ENCODE measurements at regions not wholly inside any gene's neighbourhood (a gene's known extent, or its start where the extent isn't known, plus 50 kb on each side); places are given as distances from the start of the nearest gene placed in this dataset.
"Not testable (repeated sequence)": the region's sequence is repeated elsewhere in the genome, so short reads cannot be mapped to it uniquely, and the experiment has no call there.

- WGBS (ENCODE audit: low lambda C conversion rate), result 0% methylated on average over 1 of the region's 1 CpG
- Histone ChIP-seq H3K9ac (ENCODE audit: insufficient read depth, low read depth, low read length) (no peak overlapping the region), H3K9me3 (ENCODE audit: low read length) (no peaks in the 10 kb centered on the region), H4K20me1 (ENCODE audit: insufficient read depth, low read length) (no peaks in the 10 kb centered on the region), H3K4me1 (ENCODE audit: insufficient read depth, low read length) (no peaks in the 10 kb centered on the region), H3K4me2 (ENCODE audit: low read depth, low read length) (no peak overlapping the region), H3K27ac (ENCODE audit: extremely low read length, insufficient read depth, low read length) (no peak overlapping the region), H2AFZ (ENCODE audit: low read length) (no peak overlapping the region), H3K36me3 (replicated peaks in 1 of 2; ENCODE audit: control insufficient read depth in 1 of 2, insufficient read depth in 2 of 2, low read length in 2 of 2) (no peaks in the 10 kb centered on the region), H3K79me2 (ENCODE audit: insufficient read depth, low read length) (no peaks in the 10 kb centered on the region), H3K27me3 (ENCODE audit: control insufficient read depth in 1 of 2, insufficient read depth in 2 of 2, low read length in 2 of 2) (no peaks in the 10 kb centered on the region), H3K4me3 (replicated peaks in 1 of 3; ENCODE audit: insufficient read depth in 1 of 3, low read depth in 2 of 3, low read length in 3 of 3) (no peak overlapping the region)
- POLR2A ChIA-PET, result no interaction called here
- in situ Hi-C loops (cut with HindIII; ENCODE audit: extremely low pct_ligation_motif_present, low pct_unique_long_range_greater_than_20kb), result no loop called here
- intact Hi-C loops (cut with micrococcal nuclease; ENCODE audit: unreplicated experiment), result no loop called here
- no peak for DNase-seq (ENCODE audit: low spot score)
- no peak for ATAC-seq
- TF ChIP-seq ZNF124 (CRISPR knock-in tag; IDR thresholded peaks at IDR 0.05), result no peak
- no peak for TF ChIP-seq ZNF563 (CRISPR knock-in tag; IDR thresholded peaks at IDR 0.05)
- no peak for TF ChIP-seq ZNF777 (CRISPR knock-in tag; IDR thresholded peaks at IDR 0.05)
- TF ChIP-seq TAF15 (IDR thresholded peaks at IDR 0.05; ENCODE audit: low read depth, low read length, poor library complexity, severe bottlenecking), result no peak
- TF ChIP-seq ZNF841 (CRISPR knock-in tag; IDR thresholded peaks at IDR 0.05; ENCODE audit: borderline replicate concordance), result no peak
- TF ChIP-seq SRSF4 (IDR thresholded peaks at IDR 0.05; ENCODE audit: low read depth, low read length, poor library complexity, severe bottlenecking), result no peak
- TF ChIP-seq, protein P1, sequence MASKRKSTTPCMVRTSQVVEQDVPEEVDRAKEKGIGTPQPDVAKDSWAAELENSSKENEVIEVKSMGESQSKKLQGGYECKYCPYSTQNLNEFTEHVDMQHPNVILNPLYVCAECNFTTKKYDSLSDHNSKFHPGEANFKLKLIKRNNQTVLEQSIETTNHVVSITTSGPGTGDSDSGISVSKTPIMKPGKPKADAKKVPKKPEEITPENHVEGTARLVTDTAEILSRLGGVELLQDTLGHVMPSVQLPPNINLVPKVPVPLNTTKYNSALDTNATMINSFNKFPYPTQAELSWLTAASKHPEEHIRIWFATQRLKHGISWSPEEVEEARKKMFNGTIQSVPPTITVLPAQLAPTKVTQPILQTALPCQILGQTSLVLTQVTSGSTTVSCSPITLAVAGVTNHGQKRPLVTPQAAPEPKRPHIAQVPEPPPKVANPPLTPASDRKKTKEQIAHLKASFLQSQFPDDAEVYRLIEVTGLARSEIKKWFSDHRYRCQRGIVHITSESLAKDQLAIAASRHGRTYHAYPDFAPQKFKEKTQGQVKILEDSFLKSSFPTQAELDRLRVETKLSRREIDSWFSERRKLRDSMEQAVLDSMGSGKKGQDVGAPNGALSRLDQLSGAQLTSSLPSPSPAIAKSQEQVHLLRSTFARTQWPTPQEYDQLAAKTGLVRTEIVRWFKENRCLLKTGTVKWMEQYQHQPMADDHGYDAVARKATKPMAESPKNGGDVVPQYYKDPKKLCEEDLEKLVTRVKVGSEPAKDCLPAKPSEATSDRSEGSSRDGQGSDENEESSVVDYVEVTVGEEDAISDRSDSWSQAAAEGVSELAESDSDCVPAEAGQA (IDR thresholded peaks at IDR 0.05; ENCODE audit: low read depth), result no peak
- TF ChIP-seq, protein P1 (CRISPR knock-in tag; IDR thresholded peaks at IDR 0.05; ENCODE audit: borderline replicate concordance), result no peak
- no peak for FAIRE-seq
- no TSS peak for BruUV-seq (replicated peaks)
- CTCF ChIA-PET (ENCODE audit: low intra/inter-chr PET ratio, low total read pairs), result no interaction called here
These were observed 878.6 kb upstream of the MANEA start for GRCh38 chr6:94698773-94699172.

DNA sequence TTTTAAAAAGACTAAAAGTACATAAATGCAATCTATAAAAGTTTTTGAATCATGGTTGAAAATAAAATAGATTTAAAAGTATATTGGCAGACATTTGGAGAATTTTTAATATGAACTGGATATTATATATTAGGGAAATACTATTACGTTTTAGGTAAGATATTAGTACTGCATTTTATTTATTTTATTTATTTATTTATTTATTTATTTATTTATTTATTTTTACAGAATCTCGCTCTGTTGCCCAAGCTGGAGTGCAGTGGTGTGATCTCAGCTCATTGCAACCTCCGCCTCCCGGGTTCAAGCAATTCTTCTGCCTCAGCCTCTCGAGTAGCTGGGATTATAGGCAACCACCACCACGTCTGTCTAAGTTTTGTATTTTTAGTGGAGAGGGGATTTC is 890.1 kb upstream of the MANEA start:
- H3K36me3 ChIP-seq (replicated peaks in 1 of 2; ENCODE audit: control insufficient read depth in 1 of 2, insufficient read depth in 2 of 2, low read length in 2 of 2); H3K4me1 ChIP-seq (ENCODE audit: insufficient read depth, low read length); DNase-seq (ENCODE audit: low spot score); FAIRE-seq; H3K79me2 ChIP-seq (ENCODE audit: insufficient read depth, low read length); H3K27me3 ChIP-seq (ENCODE audit: control insufficient read depth in 1 of 2, insufficient read depth in 2 of 2, low read length in 2 of 2); ATAC-seq; H3K9me3 ChIP-seq (ENCODE audit: low read length); BruUV-seq (replicated peaks); H3K9ac ChIP-seq (ENCODE audit: insufficient read depth, low read depth, low read length); H3K27ac ChIP-seq (ENCODE audit: extremely low read length, insufficient read depth, low read length); H2AFZ ChIP-seq (ENCODE audit: low read length); H3K4me3 ChIP-seq (replicated peaks in 1 of 3; ENCODE audit: insufficient read depth in 1 of 3, low read depth in 2 of 3, low read length in 3 of 3); CTCF ChIA-PET (ENCODE audit: low intra/inter-chr PET ratio, low total read pairs); intact Hi-C loops (cut with micrococcal nuclease; ENCODE audit: unreplicated experiment); in situ Hi-C loops (cut with HindIII; ENCODE audit: extremely low pct_ligation_motif_present, low pct_unique_long_range_greater_than_20kb); H4K20me1 ChIP-seq (ENCODE audit: insufficient read depth, low read length); H3K4me2 ChIP-seq (ENCODE audit: low read depth, low read length); POLR2A ChIA-PET: not testable (repeated sequence)
- 52% methylated on average over 6 of the region's 6 CpGs for WGBS (ENCODE audit: low lambda C conversion rate)

All from HepG2 (cell line).